H9 (cell line): ENCODE measurements at regions not wholly inside any gene's neighbourhood (a gene's known extent, or its start where the extent isn't known, plus 50 kb on each side); places are given as distances from the start of the nearest gene placed in this dataset.
"Not testable (repeated sequence)": the region's sequence is repeated elsewhere in the genome, so short reads cannot be mapped to it uniquely, and the experiment has no call there.

ENCODE experiments used
- DNase-seq: peaks from one replicate; pipeline ENCODE4 v3.0.0-alpha.2; 2017
- H2AFZ ChIP-seq: one replicate; pipeline ENCODE4 v1.6.1; 2013; ENCODE audit warnings: mild to moderate bottlenecking, low read length, control low read depth, moderate library complexity
- H2AK5ac ChIP-seq: 2 replicates; pipeline ENCODE4 v1.6.1; 2013; ENCODE audit warnings: low read length, control low read depth, mixed read lengths; ENCODE audit not compliant: insufficient read length
- H2BK120ac ChIP-seq: one replicate; pipeline ENCODE4 v1.6.1; 2013; ENCODE audit warnings: low read depth, mild to moderate bottlenecking, low read length, control low read depth, inconsistent platforms; ENCODE audit not compliant: poor library complexity, severe bottlenecking
- H2BK12ac ChIP-seq: 2 replicates; pipeline ENCODE4 v1.6.1; 2013; ENCODE audit warnings: low read length, control low read depth, mixed read lengths, low read depth; ENCODE audit not compliant: insufficient read length
- H2BK15ac ChIP-seq: 2 replicates; pipeline ENCODE4 v1.6.1; 2013; ENCODE audit warnings: low read depth, low read length, control low read depth
- H2BK20ac ChIP-seq: one replicate; pipeline ENCODE4 v1.6.1; 2013; ENCODE audit warnings: low read depth, mild to moderate bottlenecking, low read length, control low read depth, inconsistent platforms; ENCODE audit not compliant: poor library complexity, severe bottlenecking
- H2BK5ac ChIP-seq: 2 replicates; pipeline ENCODE4 v1.6.1; 2013; ENCODE audit warnings: low read length, control low read depth, mixed read lengths; ENCODE audit not compliant: insufficient read length
- H3K14ac ChIP-seq: 2 replicates; pipeline ENCODE4 v1.6.1; 2013; ENCODE audit warnings: low read length, control low read depth; ENCODE audit not compliant: insufficient read depth
- H3K18ac ChIP-seq: 2 replicates; pipeline ENCODE4 v1.6.1; 2013; ENCODE audit warnings: low read depth, mild to moderate bottlenecking, mixed read lengths, low read length, control low read depth; ENCODE audit not compliant: insufficient read length
- H3K23ac ChIP-seq: 2 replicates; pipeline ENCODE4 v1.6.1; 2013; ENCODE audit warnings: low read length, control low read depth, mixed read lengths, low read depth; ENCODE audit not compliant: insufficient read length
- H3K23me2 ChIP-seq: 2 replicates; pipeline ENCODE4 v1.6.1; 2013; ENCODE audit warnings: low read depth, mild to moderate bottlenecking, mixed read lengths, low read length, control low read depth; ENCODE audit not compliant: insufficient read length, poor library complexity, severe bottlenecking
- H3K27ac ChIP-seq: 2 replicates; pipeline ENCODE4 v1.5.1; 2013; ENCODE audit warnings: low read length, control low read depth, mixed read lengths, low read depth; ENCODE audit not compliant: insufficient read length
- H3K27me3 ChIP-seq: 2 replicates; pipeline ENCODE4 v1.6.1; 2013; ENCODE audit warnings: low read length, control low read depth, inconsistent platforms; ENCODE audit not compliant: insufficient read depth
- H3K4ac ChIP-seq: 2 replicates; pipeline ENCODE4 v1.6.1; 2013; ENCODE audit warnings: low read depth, mild to moderate bottlenecking, control low read depth, inconsistent platforms, low read length, moderate library complexity
- H3K4me1 ChIP-seq: 2 replicates; pipeline ENCODE4 v1.6.1; 2013; ENCODE audit warnings: low read length, control low read depth, inconsistent platforms; ENCODE audit not compliant: insufficient read depth
- H3K4me2 ChIP-seq: 2 replicates; pipeline ENCODE4 v1.6.1; 2013; ENCODE audit warnings: low read length, control low read depth, mixed read lengths; ENCODE audit not compliant: insufficient read length, insufficient read depth
- H3K56ac ChIP-seq: 2 replicates; pipeline ENCODE4 v1.6.1; 2013; ENCODE audit warnings: low read depth, mild to moderate bottlenecking, mixed read lengths, low read length, control low read depth; ENCODE audit not compliant: insufficient read length
- H3K79me1 ChIP-seq: 2 replicates; pipeline ENCODE4 v1.6.1; 2013; ENCODE audit warnings: low read depth, mild to moderate bottlenecking, moderate library complexity, low read length, control low read depth, inconsistent platforms; ENCODE audit not compliant: insufficient read depth, poor library complexity, severe bottlenecking
- H3K79me2 ChIP-seq: 2 replicates; pipeline ENCODE4 v1.6.1; 2013; ENCODE audit warnings: low read length, control low read depth, inconsistent platforms; ENCODE audit not compliant: insufficient read depth
- H3K9ac ChIP-seq: 2 replicates; pipeline ENCODE4 v1.6.1; 2013; ENCODE audit warnings: low read length, control low read depth, mixed read lengths; ENCODE audit not compliant: insufficient read length; ENCODE audit errors: extremely low read depth
- H3K9me3 ChIP-seq: one replicate; pipeline ENCODE4 v1.6.1; 2013; ENCODE audit warnings: low read depth, low read length, inconsistent platforms; ENCODE audit not compliant: control insufficient read depth
- H3T11ph ChIP-seq: one replicate; pipeline ENCODE4 v1.6.1; 2013; ENCODE audit warnings: mild to moderate bottlenecking, low read length, control low read depth, inconsistent platforms
- H4K20me1 ChIP-seq: one replicate; pipeline ENCODE4 v1.6.1; 2013; ENCODE audit not compliant: control insufficient read depth, insufficient read length, insufficient read depth
- H4K5ac ChIP-seq: 2 replicates; pipeline ENCODE4 v1.6.1; 2013; ENCODE audit warnings: low read depth, mild to moderate bottlenecking, mixed read lengths, low read length, control low read depth; ENCODE audit not compliant: insufficient read length
- H4K8ac ChIP-seq: replicated peaks from 2 replicates; pipeline ENCODE4 v1.6.1; 2013; ENCODE audit warnings: low read length, control low read depth, mixed read lengths, low read depth; ENCODE audit not compliant: insufficient read length
- H4K91ac ChIP-seq: 2 replicates; pipeline ENCODE4 v1.6.1; 2013; ENCODE audit warnings: low read depth, mild to moderate bottlenecking, moderate library complexity, mixed read lengths, low read length, control low read depth; ENCODE audit not compliant: insufficient read length
- H3K27ac Mint-ChIP-seq, 3 experiments: 2 replicates in 2 of 3; 3 replicates in 1 of 3; pipeline ENCODE4 v1.8.0; 2020 to 2021; ENCODE audit warnings: mixed read lengths in 3 of 3, mild to moderate bottlenecking in 1 of 3, moderate library complexity in 1 of 3
- H3K27me3 Mint-ChIP-seq: 2 replicates; pipeline ENCODE4 v1.8.0; 2021; ENCODE audit warnings: low read depth, mild to moderate bottlenecking, moderate library complexity, mixed read lengths
- H3K36me3 Mint-ChIP-seq, 3 experiments: 2 replicates in 2 of 3; 3 replicates in 1 of 3; pipeline ENCODE4 v1.8.0; 2020 to 2021; ENCODE audit warnings: low read depth in 3 of 3, mixed read lengths in 3 of 3; ENCODE audit not compliant: insufficient read depth in 1 of 3
- H3K4me1 Mint-ChIP-seq, 2 experiments: 2 replicates each; pipeline ENCODE4 v1.8.0; 2020; ENCODE audit warnings: mixed read lengths in 2 of 2
- H3K4me3 Mint-ChIP-seq, 2 experiments: 2 replicates in 1 of 2; 3 replicates in 1 of 2; pipeline ENCODE4 v1.8.0; 2020 to 2021; ENCODE audit warnings: mild to moderate bottlenecking in 2 of 2, mixed read lengths in 2 of 2, moderate library complexity in 1 of 2
- H3K9me3 Mint-ChIP-seq, 2 experiments: 2 replicates in 1 of 2; 3 replicates in 1 of 2; pipeline ENCODE4 v1.8.0; 2020; ENCODE audit warnings: mild to moderate bottlenecking in 2 of 2, mixed read lengths in 2 of 2, moderate library complexity in 1 of 2
- WGBS: extraction: QIAGEN DNeasy Blood & Tissue Kit; methylation state at CpG from one replicate; pipeline ENCODE4 v1.1.7; 2013; ENCODE audit warnings: missing lambda C conversion rate, low lambda C conversion rate, mixed read lengths; ENCODE audit not compliant: insufficient read length; ENCODE audit errors: extremely low coverage; 5-methylcytosine and 5-hydroxymethylcytosine counted together

GRCh38 chr7:63765541-63765940, 233.1 kb upstream of the ZNF722 start:
- H4K8ac ChIP-seq, H3K27me3 ChIP-seq, H2BK12ac ChIP-seq, H3K4me2 ChIP-seq, H2AK5ac ChIP-seq, H3K36me3 Mint-ChIP-seq, H4K91ac ChIP-seq, H4K5ac ChIP-seq, H3K27me3 Mint-ChIP-seq, H3K79me2 ChIP-seq, H2BK15ac ChIP-seq, H3K4me3 Mint-ChIP-seq, H3K9ac ChIP-seq, H3K27ac ChIP-seq, H3K27ac Mint-ChIP-seq, H2BK20ac ChIP-seq, H3K18ac ChIP-seq, H3K14ac ChIP-seq, H3K23me2 ChIP-seq, H3K4ac ChIP-seq, H2BK5ac ChIP-seq, H3K9me3 ChIP-seq, H2BK120ac ChIP-seq, H3K4me1 ChIP-seq, H4K20me1 ChIP-seq, H3K4me1 Mint-ChIP-seq, H3T11ph ChIP-seq, H2AFZ ChIP-seq, DNase-seq, H3K23ac ChIP-seq, H3K79me1 ChIP-seq, H3K56ac ChIP-seq: not testable (repeated sequence)
- WGBS, result no CpG with 5 or more reads among the region's 13 CpGs
- H3K9me3 Mint-ChIP-seq, result peaks cover 22 to 33% of the 10 kb centered on the region in 2 experiments

GRCh38 chr7:63766197-63766596, 232.5 kb upstream of the ZNF722 start:
- peaks cover 22 to 33% of the 10 kb centered on the region in 2 experiments for H3K9me3 Mint-ChIP-seq
- H2BK120ac ChIP-seq, H2AFZ ChIP-seq, H3K56ac ChIP-seq, H3K27ac Mint-ChIP-seq, H3K36me3 Mint-ChIP-seq, H3K4me3 Mint-ChIP-seq, H2BK15ac ChIP-seq, H3K79me2 ChIP-seq, H3K4me2 ChIP-seq, H3K27me3 Mint-ChIP-seq, H3T11ph ChIP-seq, H2BK20ac ChIP-seq, H3K23ac ChIP-seq, H4K8ac ChIP-seq, H4K20me1 ChIP-seq, H4K91ac ChIP-seq, H3K9me3 ChIP-seq, H4K5ac ChIP-seq, H3K4ac ChIP-seq, H2BK12ac ChIP-seq, H3K18ac ChIP-seq, H3K23me2 ChIP-seq, H3K9ac ChIP-seq, H3K4me1 Mint-ChIP-seq, H3K14ac ChIP-seq, DNase-seq, H2BK5ac ChIP-seq, H3K79me1 ChIP-seq, H2AK5ac ChIP-seq, H3K4me1 ChIP-seq, H3K27ac ChIP-seq, H3K27me3 ChIP-seq: not testable (repeated sequence)
- WGBS, result no CpG with 5 or more reads among the region's 23 CpGs
